Spinal cord (tissue), 9 donors: ENCODE measurements at regions not wholly inside any gene's neighbourhood (a gene's known extent, or its start where the extent isn't known, plus 50 kb on each side); places are given as distances from the start of the nearest gene placed in this dataset.
"Not testable (repeated sequence)": the region's sequence is repeated elsewhere in the genome, so short reads cannot be mapped to it uniquely, and the experiment has no call there.

Experiments
- DNase-seq, 6 donors: peaks; one replicate each; pipeline versions ENCODE4 v3.0.0 to v3.0.0-alpha.2; 2013 to 2015; ENCODE audit warnings: low spot score in 6 of 6, low read depth in 4 of 6
- H3K27ac ChIP-seq: one replicate; pipeline ENCODE4 v1.5.1; 2013; ENCODE audit warnings: low read depth, low read length, control low read depth
- H3K27me3 ChIP-seq: one replicate; pipeline ENCODE4 v1.6.1; 2013; ENCODE audit warnings: low read length; ENCODE audit not compliant: control insufficient read depth, insufficient read depth
- H3K36me3 ChIP-seq: one replicate; pipeline ENCODE4 v1.6.1; 2013; ENCODE audit warnings: low read length; ENCODE audit not compliant: control insufficient read depth, insufficient read depth
- H3K4me1 ChIP-seq: one replicate; pipeline ENCODE4 v1.6.1; 2013; ENCODE audit warnings: low read length; ENCODE audit not compliant: control insufficient read depth, insufficient read depth
- H3K4me3 ChIP-seq: one replicate; pipeline ENCODE4 v1.5.1; 2013; ENCODE audit warnings: low read depth, low read length, control low read depth
- H3K9me3 ChIP-seq: one replicate; pipeline ENCODE4 v1.6.1; 2013; ENCODE audit warnings: low read length; ENCODE audit not compliant: control insufficient read depth, insufficient read depth
- WGBS: methylation state at CpG from one replicate; pipeline ENCODE4 v1.1.5; 2013; ENCODE audit warnings: missing lambda C conversion rate; ENCODE audit not compliant: insufficient coverage; 5-methylcytosine and 5-hydroxymethylcytosine counted together
- donor health status: healthy.

GRCh38 chr14:104263675-104264358, 125.4 kb downstream of the KIF26A start:
- peaks cover 22% of the 10 kb centered on the region for H3K4me1 ChIP-seq
- 72% methylated on average over 15 of the region's 17 CpGs for WGBS

GRCh38 chr14:104264495-104265265, 126.3 kb downstream of the KIF26A start:
- peaks cover 22% of the 10 kb centered on the region for H3K4me1 ChIP-seq
- WGBS: 76% methylated on average over 16 of the region's 20 CpGs
- no peak overlapping the region for H3K27ac ChIP-seq
- DNase-seq: no peak
- H3K36me3 ChIP-seq: no peaks in the 10 kb centered on the region
- no peaks in the 10 kb centered on the region for H3K9me3 ChIP-seq
- no peaks in the 10 kb centered on the region for H3K27me3 ChIP-seq
- no peak overlapping the region for H3K4me3 ChIP-seq

More at GRCh38 chr14:104263675-104264358, 125.4 kb downstream of the KIF26A start:
- no peak overlapping the region for H3K4me3 ChIP-seq
- no peaks in the 10 kb centered on the region for H3K36me3 ChIP-seq
- no peaks in the 10 kb centered on the region for H3K9me3 ChIP-seq
- no peak for DNase-seq
- no peaks in the 10 kb centered on the region for H3K27me3 ChIP-seq
- no peak overlapping the region for H3K27ac ChIP-seq

- H3K36me3 ChIP-seq: no peaks in the 10 kb centered on the region
- no peak overlapping the region for H3K4me3 ChIP-seq
- no peak overlapping the region for H3K27ac ChIP-seq
- peak in 1 of 6 donors; percentile 82 for DNase-seq
- 74% methylated on average over 17 of the region's 21 CpGs for WGBS
- H3K27me3 ChIP-seq: no peaks in the 10 kb centered on the region
- no peaks in the 10 kb centered on the region for H3K9me3 ChIP-seq
- peaks cover 22% of the 10 kb centered on the region for H3K4me1 ChIP-seq
These were observed 127.7 kb downstream of the KIF26A start for GRCh38 chr14:104265918-104266630.

- H3K9me3 ChIP-seq: no peaks in the 10 kb centered on the region
- WGBS: 82% methylated on average over 28 of the region's 29 CpGs
- H3K27ac ChIP-seq: no peak overlapping the region
- peaks cover 22% of the 10 kb centered on the region for H3K4me1 ChIP-seq
- H3K4me3 ChIP-seq: no peak overlapping the region
- no peak for DNase-seq
- H3K27me3 ChIP-seq: no peaks in the 10 kb centered on the region
- no peaks in the 10 kb centered on the region for H3K36me3 ChIP-seq
These were observed 128.5 kb downstream of the KIF26A start for GRCh38 chr14:104266631-104267575.

GRCh38 chr14:104267895-104268294, 129.5 kb downstream of the KIF26A start:
- peaks cover 22% of the 10 kb centered on the region for H3K4me1 ChIP-seq
- no peaks in the 10 kb centered on the region for H3K9me3 ChIP-seq
- DNase-seq: peak in 1 of 6 donors; percentile 88
- no peak overlapping the region for H3K4me3 ChIP-seq
- 62% methylated on average over 15 of the region's 18 CpGs for WGBS
- H3K36me3 ChIP-seq: no peaks in the 10 kb centered on the region
- no peak overlapping the region for H3K27ac ChIP-seq
- no peaks in the 10 kb centered on the region for H3K27me3 ChIP-seq

GRCh38 chr14:104268295-104268694, 129.9 kb downstream of the KIF26A start:
- Histone ChIP-seq H3K27me3 (no peaks in the 10 kb centered on the region), H3K9me3 (no peaks in the 10 kb centered on the region), H3K4me1 (peaks cover 22% of the 10 kb centered on the region), H3K4me3 (no peak overlapping the region), H3K36me3 (no peaks in the 10 kb centered on the region), H3K27ac (no peak overlapping the region)
- DNase-seq: no peak
- WGBS: 73% methylated on average over 3 of the region's 7 CpGs

- WGBS: 88% methylated on average over 22 of the region's 25 CpGs
- no peak overlapping the region for H3K27ac ChIP-seq
- peaks cover 22% of the 10 kb centered on the region for H3K4me1 ChIP-seq
- no peak for DNase-seq
- no peak overlapping the region for H3K4me3 ChIP-seq
- H3K36me3 ChIP-seq: no peaks in the 10 kb centered on the region
- no peaks in the 10 kb centered on the region for H3K9me3 ChIP-seq
- H3K27me3 ChIP-seq: no peaks in the 10 kb centered on the region
These were observed 130.5 kb downstream of the KIF26A start for GRCh38 chr14:104268725-104269436.

- not testable (repeated sequence) for DNase-seq, H3K27me3 ChIP-seq, H3K36me3 ChIP-seq, H3K9me3 ChIP-seq, H3K27ac ChIP-seq, H3K4me3 ChIP-seq
- peaks cover 22% of the 10 kb centered on the region for H3K4me1 ChIP-seq
- WGBS: 91% methylated on average over 25 of the region's 34 CpGs
These were observed 131.3 kb downstream of the KIF26A start for GRCh38 chr14:104269511-104270241.
